Hematopoietic multipotent progenitor cell treated with erythropoietin and hydrocortisone succinate and interleukin-3 and kit ligand, for 4 days (in vitro differentiated cells): ENCODE measurements at regions not wholly inside any gene's neighbourhood (a gene's known extent, or its start where the extent isn't known, plus 50 kb on each side); places are given as distances from the start of the nearest gene placed in this dataset.

ENCODE experiments used
- DNase-seq: peaks from one replicate; pipeline ENCODE4 v3.0.0-alpha.2; 2015

GRCh38 chr17:72414032-72414396 is 293.2 kb downstream of the SOX9 start:
- no peak for DNase-seq

DNA sequence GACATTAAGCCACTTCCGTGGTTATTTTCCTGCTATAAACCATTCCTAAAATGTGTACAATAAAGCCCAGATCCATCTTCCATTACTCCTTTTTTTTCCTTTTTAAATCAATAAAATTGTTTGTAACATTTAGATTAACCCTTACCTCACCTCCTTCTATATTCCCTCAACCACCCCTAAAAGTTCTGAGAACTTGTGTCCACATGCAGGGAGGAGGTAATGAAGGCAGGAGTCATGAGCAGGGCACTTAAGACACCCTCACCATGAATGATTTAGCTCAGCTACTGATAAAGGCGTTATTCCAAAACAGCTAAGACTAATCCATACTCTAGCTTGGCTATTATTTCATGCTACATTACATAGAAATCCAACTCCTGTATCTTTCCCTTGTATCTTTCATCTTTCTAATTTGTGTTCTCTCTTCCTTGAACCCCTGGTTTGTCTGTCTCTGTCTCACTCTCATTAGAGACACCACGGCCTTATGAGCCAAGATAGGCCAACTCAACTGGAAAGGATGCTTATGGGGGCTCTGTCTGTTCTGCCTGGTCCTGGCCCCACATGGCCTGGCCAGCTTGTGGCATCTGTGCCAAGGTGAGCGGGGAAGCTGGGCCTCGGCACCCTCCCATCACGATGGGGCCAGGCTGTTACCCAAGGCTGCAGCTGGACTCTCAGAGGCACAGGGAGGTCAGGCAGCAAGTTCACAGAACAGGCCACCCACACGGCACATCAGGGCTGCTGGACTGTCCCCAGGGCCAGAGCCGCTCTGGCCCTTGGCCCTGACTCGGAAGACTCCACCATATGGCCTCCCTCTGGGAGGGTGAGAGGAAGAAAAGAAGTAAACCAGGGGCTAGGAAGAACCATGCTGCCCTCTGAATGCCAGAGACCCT is 294.4 kb downstream of the SOX9 start:
- DNase-seq: no peak

GRCh38 chr17:72416054-72416675 is 295.3 kb downstream of the SOX9 start:
- no peak for DNase-seq

GRCh38 chr17:72416905-72417304 is 296.1 kb downstream of the SOX9 start:
- no peak for DNase-seq

DNA sequence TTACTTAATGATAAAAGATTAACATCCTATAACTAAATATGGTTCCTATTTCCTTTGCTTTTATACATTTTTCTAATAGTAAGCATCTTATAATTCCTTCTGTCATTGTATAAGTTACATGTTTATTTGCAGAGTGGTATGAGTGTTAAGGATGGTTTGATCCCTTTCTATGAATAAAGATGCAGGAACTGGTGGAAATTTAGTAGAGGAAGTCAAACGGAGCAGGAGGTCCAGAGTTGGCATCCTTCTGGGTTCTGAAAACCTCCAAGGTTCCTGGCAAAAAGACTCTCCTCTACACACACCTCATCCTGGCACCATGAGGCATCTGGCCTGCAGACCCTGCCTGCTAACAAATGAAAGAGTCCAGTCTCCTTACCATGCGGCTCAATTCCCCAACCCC is 296.8 kb downstream of the SOX9 start:
- no peak for DNase-seq

GRCh38 chr17:72419866-72420774 is 299.3 kb downstream of the SOX9 start:
- no peak for DNase-seq

DNA sequence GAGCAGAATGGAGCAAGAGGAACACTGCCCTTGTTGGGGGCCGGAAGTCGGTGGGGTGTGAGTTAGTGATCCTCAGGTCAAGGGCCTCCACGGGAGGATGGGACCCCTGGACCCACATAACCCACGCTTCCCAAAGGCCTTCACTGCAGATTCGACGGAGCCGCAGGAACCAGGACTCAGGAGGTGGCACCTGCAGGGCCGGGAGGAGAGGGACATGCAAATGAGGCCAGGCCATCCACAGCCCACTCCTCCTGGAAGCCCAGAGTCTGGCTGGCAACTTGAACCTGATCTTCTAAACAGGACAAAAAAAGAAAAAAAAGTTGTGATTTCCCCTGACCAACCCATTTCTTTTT is 299.9 kb downstream of the SOX9 start:
- no peak for DNase-seq

GRCh38 chr17:72421128-72422092 is 300.6 kb downstream of the SOX9 start:
- peak; percentile 19 for DNase-seq

DNA sequence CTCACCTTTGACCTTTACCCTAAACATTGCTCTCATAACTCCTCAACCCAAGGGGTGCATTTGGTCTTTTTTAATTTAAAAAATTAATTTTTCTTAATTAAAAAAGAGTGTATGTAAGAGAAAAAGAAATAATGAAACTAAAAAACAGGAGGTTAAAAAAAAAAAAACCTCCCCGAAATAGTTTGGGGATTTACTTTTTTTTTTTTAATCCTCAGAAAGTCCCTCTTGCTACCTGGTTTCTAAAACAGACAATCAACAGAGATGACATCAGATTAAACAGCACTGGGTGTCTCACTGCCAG is 301.3 kb downstream of the SOX9 start:
- DNase-seq: no peak

GRCh38 chr17:72422505-72423285 is 301.9 kb downstream of the SOX9 start:
- DNase-seq: no peak

GRCh38 chr17:72423286-72423589 is 302.4 kb downstream of the SOX9 start:
- DNase-seq: no peak

DNA sequence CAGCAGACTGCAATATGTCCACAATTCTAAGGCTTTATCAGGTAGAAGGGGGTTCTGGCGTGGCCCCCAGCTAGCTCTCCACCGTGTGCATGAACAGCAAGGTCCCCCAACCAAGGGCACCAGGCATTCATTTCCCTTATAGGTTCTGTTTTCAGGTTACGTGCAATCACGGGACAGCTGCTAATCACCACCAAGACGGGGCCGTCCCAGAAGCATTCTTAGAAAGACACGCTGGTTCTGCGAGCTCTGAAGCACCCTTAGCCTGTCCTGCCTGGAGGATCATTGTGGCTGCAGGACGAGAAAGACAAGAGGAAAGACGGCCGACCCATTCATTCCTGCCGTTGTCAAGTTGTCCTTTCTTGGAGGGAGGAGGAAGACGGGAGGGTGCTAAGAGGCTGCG is 302.9 kb downstream of the SOX9 start:
- no peak for DNase-seq

GRCh38 chr17:72424505-72425117 is 303.8 kb downstream of the SOX9 start:
- no peak for DNase-seq

DNA sequence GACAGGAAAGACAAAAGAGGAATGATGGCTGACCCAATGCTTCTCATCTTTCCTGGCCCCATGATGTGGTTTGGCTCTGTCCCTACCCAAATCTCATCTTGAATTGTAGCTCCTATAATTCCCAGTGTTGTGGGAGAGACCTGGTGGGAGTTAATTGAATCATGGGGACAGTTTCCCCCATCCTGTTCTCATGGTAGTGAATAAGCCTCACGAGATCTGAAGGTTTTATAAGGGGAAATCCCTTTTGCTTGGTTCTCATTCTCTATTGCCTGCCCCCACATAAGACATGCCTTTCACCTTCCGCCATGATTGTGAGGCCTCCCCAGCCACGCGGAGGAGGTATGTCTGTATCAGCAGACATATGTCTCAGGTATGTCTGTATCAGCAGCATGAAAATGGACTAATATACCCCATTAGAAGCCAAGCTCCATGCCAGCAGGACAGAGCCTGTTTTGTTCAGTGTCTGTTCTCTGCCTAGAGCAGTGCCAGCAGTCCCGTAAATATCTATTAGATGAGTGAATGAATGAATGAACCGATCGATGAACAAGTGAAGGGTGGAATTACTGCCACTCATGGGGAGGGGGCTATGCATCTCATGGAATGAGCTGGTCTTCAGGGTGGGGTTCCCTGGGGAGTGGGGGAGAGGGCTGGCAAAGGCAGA is 304.4 kb downstream of the SOX9 start:
- no peak for DNase-seq

GRCh38 chr17:72425794-72426168 is 305.0 kb downstream of the SOX9 start:
- no peak for DNase-seq

DNA sequence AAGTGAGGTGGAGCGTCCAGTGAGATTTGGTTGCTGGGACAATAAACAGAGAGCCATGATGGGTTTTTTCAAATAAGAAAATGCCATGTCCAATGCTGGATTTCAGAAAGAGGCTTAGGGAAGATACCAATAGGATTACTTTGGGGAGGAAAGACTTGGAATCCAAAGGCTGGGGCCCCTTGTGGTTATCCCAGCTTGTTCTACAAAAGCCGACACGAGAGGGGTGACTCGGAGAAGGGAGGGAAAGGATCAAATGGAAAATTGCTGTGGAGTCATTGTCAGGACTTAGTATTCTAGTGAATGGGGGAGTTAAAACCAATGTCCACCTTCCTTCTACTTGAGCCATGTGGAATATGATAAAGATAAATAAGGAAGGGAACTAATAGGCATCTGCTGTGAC is 305.5 kb downstream of the SOX9 start:
- DNase-seq: no peak

GRCh38 chr17:72426948-72427760 is 306.3 kb downstream of the SOX9 start:
- no peak for DNase-seq

DNA sequence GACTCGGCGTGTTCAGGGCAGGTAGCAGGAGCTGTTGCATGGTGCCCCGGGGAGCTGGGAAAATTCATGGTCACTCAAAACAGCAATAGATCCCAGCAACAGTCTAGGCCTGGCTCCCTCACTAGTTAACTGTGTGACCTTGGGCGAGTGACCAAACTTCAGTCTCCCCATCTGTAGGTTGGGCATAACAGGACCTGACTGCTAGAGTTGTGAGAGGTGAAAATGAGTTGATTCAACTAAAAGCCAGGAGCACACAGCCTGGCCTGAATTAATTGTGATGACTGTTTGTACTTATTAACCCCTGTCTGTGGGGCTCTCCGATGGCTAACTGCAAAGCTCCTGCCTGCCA is 306.9 kb downstream of the SOX9 start:
- DNase-seq: no peak

GRCh38 chr17:72429066-72429638 is 308.3 kb downstream of the SOX9 start:
- DNase-seq: no peak
